ENCODE measurements at regions not wholly inside any gene's neighbourhood (a gene's known extent, or its start where the extent isn't known, plus 50 kb on each side); places are given as distances from the start of the nearest gene placed in this dataset.

DNA sequence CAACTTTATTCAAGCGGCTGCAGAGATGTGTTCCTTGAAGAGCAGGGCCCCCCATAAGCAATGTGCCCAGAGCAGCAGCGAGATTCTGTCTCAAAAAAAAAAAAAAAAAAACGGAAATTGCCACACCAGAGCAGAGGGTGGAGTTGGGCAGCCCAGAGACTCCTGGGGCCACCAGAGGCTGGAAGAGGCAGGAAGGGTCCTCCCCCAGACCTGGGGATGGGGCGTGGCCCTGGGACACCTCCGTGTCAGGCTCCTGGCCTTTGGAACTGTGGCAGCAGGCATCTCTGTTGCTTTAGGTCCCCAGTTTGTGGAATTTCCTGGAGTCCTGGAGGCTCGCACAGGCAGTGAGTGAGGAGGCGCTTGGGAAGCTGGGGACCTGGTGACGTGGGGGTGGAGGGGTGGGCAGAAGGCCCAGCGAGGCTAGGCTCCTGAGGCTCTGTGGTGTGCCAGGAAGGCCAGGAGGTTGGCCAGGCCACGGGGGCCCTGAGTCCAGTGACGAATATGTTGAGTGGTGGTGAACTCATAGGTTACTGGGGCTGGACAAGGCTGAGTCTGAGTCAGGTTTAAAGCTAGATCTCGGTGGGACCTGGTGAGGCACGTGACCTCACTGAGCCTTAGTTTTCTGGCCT lies 735.6 kb downstream of the BRD1 start:
- ATAC-seq (no peak), DNase-seq (ENCODE audit: low read depth, low spot score) (no peak)
- H3K27ac ChIP-seq (ENCODE audit: low read length) = no peak overlapping the region
- H3K36me3 ChIP-seq (ENCODE audit: control insufficient read depth, insufficient read depth, low read length) = no peaks in the 10 kb centered on the region
- intact Hi-C loops (cut with micrococcal nuclease; ENCODE audit: unreplicated experiment) (no loop called here), in situ Hi-C loops (cut with HindIII; ENCODE audit: low pct_unique_long_range_greater_than_20kb, low sequenced_read_pairs) (no loop called here)
- no peaks in the 10 kb centered on the region for H3K4me1 ChIP-seq (ENCODE audit: control insufficient read depth, insufficient read depth, low read length)
- no peak for TF ChIP-seq POLR2AphosphoS5 (IDR thresholded peaks at IDR 0.05; ENCODE audit: low read depth, low read length)
- no peaks in the 10 kb centered on the region; the same call in 1 of the 2 replicates for H3K27me3 ChIP-seq (ENCODE audit: control insufficient read depth, insufficient read depth, low read length)
- CTCF ChIA-PET = no interaction called here
- no peaks in the 10 kb centered on the region for H3K9me3 ChIP-seq (ENCODE audit: control insufficient read depth, insufficient read depth, low read depth, low read length)
- H3K4me3 ChIP-seq (ENCODE audit: low read depth in 2 of 2, low read length in 2 of 2) = no peak overlapping the region
- no TSS peak for BruUV-seq (replicated peaks)
- POLR2A ChIA-PET = no interaction called here

DNA sequence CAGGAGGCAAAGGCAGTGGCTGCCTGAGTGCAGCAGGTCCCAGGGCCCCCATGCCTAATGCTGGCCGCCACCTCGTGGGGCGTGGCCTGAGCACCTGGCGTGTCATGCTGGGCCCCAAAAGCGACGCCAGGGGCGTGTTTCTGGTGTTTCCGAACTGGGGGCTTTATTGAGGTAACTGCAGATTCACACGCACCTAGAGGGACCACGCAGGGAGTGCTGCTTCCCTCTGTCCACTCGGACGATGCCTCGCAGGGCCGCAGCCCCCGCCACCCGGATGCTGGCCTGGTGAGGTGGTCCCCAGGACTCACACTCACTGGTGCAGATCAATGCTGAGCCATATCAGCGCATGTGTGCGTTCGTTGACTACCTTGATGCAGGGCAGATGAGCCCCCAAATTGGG lies 736.2 kb downstream of the BRD1 start:
- Histone ChIP-seq H3K4me1 (ENCODE audit: control insufficient read depth, insufficient read depth, low read length) (no peaks in the 10 kb centered on the region), H3K27me3 (ENCODE audit: control insufficient read depth, insufficient read depth, low read length) (no peaks in the 10 kb centered on the region; the same call in 1 of the 2 replicates), H3K27ac (ENCODE audit: low read length) (no peak overlapping the region), H3K36me3 (ENCODE audit: control insufficient read depth, insufficient read depth, low read length) (no peaks in the 10 kb centered on the region), H3K4me3 (ENCODE audit: low read depth in 2 of 2, low read length in 2 of 2) (no peak overlapping the region), H3K9me3 (ENCODE audit: control insufficient read depth, insufficient read depth, low read depth, low read length) (no peaks in the 10 kb centered on the region)
- no peak for ATAC-seq
- ChIA-PET CTCF (no interaction called here), POLR2A (no interaction called here)
- no TSS peak for BruUV-seq (replicated peaks)
- in situ Hi-C loops (cut with HindIII; ENCODE audit: low pct_unique_long_range_greater_than_20kb, low sequenced_read_pairs) (no loop called here), intact Hi-C loops (cut with micrococcal nuclease; ENCODE audit: unreplicated experiment) (no loop called here)
- no peak for DNase-seq (ENCODE audit: low read depth, low spot score)
- TF ChIP-seq, protein P1, sequence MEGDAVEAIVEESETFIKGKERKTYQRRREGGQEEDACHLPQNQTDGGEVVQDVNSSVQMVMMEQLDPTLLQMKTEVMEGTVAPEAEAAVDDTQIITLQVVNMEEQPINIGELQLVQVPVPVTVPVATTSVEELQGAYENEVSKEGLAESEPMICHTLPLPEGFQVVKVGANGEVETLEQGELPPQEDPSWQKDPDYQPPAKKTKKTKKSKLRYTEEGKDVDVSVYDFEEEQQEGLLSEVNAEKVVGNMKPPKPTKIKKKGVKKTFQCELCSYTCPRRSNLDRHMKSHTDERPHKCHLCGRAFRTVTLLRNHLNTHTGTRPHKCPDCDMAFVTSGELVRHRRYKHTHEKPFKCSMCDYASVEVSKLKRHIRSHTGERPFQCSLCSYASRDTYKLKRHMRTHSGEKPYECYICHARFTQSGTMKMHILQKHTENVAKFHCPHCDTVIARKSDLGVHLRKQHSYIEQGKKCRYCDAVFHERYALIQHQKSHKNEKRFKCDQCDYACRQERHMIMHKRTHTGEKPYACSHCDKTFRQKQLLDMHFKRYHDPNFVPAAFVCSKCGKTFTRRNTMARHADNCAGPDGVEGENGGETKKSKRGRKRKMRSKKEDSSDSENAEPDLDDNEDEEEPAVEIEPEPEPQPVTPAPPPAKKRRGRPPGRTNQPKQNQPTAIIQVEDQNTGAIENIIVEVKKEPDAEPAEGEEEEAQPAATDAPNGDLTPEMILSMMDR (IDR thresholded peaks at IDR 0.05) = no peak
- TF ChIP-seq, protein P2, sequence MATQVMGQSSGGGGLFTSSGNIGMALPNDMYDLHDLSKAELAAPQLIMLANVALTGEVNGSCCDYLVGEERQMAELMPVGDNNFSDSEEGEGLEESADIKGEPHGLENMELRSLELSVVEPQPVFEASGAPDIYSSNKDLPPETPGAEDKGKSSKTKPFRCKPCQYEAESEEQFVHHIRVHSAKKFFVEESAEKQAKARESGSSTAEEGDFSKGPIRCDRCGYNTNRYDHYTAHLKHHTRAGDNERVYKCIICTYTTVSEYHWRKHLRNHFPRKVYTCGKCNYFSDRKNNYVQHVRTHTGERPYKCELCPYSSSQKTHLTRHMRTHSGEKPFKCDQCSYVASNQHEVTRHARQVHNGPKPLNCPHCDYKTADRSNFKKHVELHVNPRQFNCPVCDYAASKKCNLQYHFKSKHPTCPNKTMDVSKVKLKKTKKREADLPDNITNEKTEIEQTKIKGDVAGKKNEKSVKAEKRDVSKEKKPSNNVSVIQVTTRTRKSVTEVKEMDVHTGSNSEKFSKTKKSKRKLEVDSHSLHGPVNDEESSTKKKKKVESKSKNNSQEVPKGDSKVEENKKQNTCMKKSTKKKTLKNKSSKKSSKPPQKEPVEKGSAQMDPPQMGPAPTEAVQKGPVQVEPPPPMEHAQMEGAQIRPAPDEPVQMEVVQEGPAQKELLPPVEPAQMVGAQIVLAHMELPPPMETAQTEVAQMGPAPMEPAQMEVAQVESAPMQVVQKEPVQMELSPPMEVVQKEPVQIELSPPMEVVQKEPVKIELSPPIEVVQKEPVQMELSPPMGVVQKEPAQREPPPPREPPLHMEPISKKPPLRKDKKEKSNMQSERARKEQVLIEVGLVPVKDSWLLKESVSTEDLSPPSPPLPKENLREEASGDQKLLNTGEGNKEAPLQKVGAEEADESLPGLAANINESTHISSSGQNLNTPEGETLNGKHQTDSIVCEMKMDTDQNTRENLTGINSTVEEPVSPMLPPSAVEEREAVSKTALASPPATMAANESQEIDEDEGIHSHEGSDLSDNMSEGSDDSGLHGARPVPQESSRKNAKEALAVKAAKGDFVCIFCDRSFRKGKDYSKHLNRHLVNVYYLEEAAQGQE (IDR thresholded peaks at IDR 0.05; ENCODE audit: insufficient read depth in 1 of 2, low read depth in 2 of 2, low read length in 1 of 2) = no peak
- no peak for TF ChIP-seq POLR2AphosphoS5 (IDR thresholded peaks at IDR 0.05; ENCODE audit: low read depth, low read length)
- no peak for TF ChIP-seq SIN3A (IDR thresholded peaks at IDR 0.05; ENCODE audit: borderline replicate concordance, insufficient read depth, low read depth, low read length)
- no peak for TF ChIP-seq TCF7L2 (IDR thresholded peaks at IDR 0.05; ENCODE audit: low read depth, low read length)

DNA sequence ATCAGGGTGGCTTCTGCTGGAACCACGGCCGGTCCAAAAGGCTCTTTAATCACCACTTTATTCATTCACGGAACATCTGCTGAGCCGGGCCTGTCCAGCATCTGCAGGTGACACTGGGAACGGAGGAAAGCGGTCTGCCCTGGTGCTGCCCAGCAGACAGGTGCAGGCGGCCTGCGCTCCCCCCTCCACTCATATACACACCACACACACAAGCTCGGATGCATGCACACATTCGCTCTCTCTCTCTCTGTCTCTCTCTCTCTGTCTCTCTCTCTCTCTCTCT lies 736.9 kb downstream of the BRD1 start:
- no peak for DNase-seq (ENCODE audit: low read depth, low spot score)
- no peaks in the 10 kb centered on the region for H3K36me3 ChIP-seq (ENCODE audit: control insufficient read depth, insufficient read depth, low read length)
- BruUV-seq (replicated peaks) = no TSS peak
- no peaks in the 10 kb centered on the region; the same call in 1 of the 2 replicates for H3K27me3 ChIP-seq (ENCODE audit: control insufficient read depth, insufficient read depth, low read length)
- no peaks in the 10 kb centered on the region for H3K4me1 ChIP-seq (ENCODE audit: control insufficient read depth, insufficient read depth, low read length)
- ChIA-PET CTCF (no interaction called here), POLR2A (no interaction called here)
- no peak for ATAC-seq
- TF ChIP-seq, protein P1 (IDR thresholded peaks at IDR 0.05) = no peak
- TF ChIP-seq SIN3A (IDR thresholded peaks at IDR 0.05; ENCODE audit: borderline replicate concordance, insufficient read depth, low read depth, low read length) (no peak), TCF7L2 (IDR thresholded peaks at IDR 0.05; ENCODE audit: low read depth, low read length) (no peak), POLR2AphosphoS5 (IDR thresholded peaks at IDR 0.05; ENCODE audit: low read depth, low read length) (no peak)
- TF ChIP-seq, protein P2 (IDR thresholded peaks at IDR 0.05; ENCODE audit: insufficient read depth in 1 of 2, low read depth in 2 of 2, low read length in 1 of 2) = no peak
- in situ Hi-C loops (cut with HindIII; ENCODE audit: low pct_unique_long_range_greater_than_20kb, low sequenced_read_pairs) (no loop called here), intact Hi-C loops (cut with micrococcal nuclease; ENCODE audit: unreplicated experiment) (no loop called here)
- H3K9me3 ChIP-seq (ENCODE audit: control insufficient read depth, insufficient read depth, low read depth, low read length) = no peaks in the 10 kb centered on the region
- H3K4me3 ChIP-seq (ENCODE audit: low read depth in 2 of 2, low read length in 2 of 2) = no peak overlapping the region
- H3K27ac ChIP-seq (ENCODE audit: low read length) = no peak overlapping the region

All from Panc1 (cell line).